ENCODE measurements at regions not wholly inside any gene's neighbourhood (a gene's known extent, or its start where the extent isn't known, plus 50 kb on each side); places are given as distances from the start of the nearest gene placed in this dataset.

GRCh38 chr4:18406264-18406663, 384.7 kb upstream of the LCORL start:
- TF ChIP-seq CTCF (IDR thresholded peaks at IDR 0.05), result no peak
- no peak for TF ChIP-seq EP300 (IDR thresholded peaks at IDR 0.05)
- no peak for TF ChIP-seq POLR2A (IDR thresholded peaks at IDR 0.05)
